Kidney capillary endothelial cell (primary cell): ENCODE measurements at regions not wholly inside any gene's neighbourhood (a gene's known extent, or its start where the extent isn't known, plus 50 kb on each side); places are given as distances from the start of the nearest gene placed in this dataset.

Experiments used
- DNase-seq: peaks from one replicate; pipeline ENCODE4 v3.0.0-alpha.2; 2018; ENCODE audit warnings: low spot score

DNA sequence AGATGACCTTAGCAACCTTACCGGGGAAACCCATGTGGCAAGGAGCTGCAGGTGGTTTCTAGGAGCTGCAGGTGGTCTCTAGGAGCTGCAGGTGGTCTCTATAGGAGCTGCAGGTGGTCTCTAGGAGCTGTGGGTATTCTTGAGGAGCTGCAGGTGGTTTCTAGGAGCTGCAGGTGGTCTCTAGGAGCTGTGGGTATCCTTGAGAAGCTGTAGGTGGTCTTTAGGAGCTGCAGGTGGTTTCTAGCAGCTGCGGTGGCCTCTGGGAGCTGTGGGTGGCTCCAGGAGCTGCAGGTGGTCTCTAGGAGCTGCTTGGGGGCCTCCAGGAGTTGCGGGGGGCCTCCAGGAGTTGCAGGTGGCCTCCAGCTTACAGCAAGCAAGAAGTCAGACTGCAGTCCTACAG is 997.5 kb downstream of the TBC1D22A start:
- no peak for DNase-seq

- DNase-seq, result no peak
Measured at GRCh38 chr22:47757741-47758140, 995.3 kb downstream of the TBC1D22A start.

DNA sequence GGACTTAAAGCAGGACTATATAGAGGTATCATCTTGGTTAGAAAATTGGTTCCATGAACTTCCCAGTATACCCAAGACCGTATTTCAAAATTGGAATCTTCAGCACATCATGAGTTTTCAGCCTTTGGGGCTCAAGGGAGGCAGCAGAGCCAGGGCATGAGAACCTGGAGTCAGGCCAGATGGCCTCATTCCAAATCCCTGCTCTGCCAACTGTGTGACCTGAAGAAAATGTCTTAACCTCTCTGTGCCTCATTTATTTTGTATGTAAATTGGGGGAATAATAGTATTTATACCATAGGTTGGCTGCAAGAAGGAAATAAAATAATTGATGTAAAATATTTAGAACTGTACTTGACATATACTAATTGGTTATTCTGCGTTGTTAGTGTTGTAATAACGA is 987.6 kb downstream of the TBC1D22A start:
- no peak for DNase-seq

GRCh38 chr22:47748957-47749356 is 986.5 kb downstream of the TBC1D22A start:
- DNase-seq, result no peak

- no peak for DNase-seq
Measured at GRCh38 chr22:47748271-47748670, 985.8 kb downstream of the TBC1D22A start.

DNA sequence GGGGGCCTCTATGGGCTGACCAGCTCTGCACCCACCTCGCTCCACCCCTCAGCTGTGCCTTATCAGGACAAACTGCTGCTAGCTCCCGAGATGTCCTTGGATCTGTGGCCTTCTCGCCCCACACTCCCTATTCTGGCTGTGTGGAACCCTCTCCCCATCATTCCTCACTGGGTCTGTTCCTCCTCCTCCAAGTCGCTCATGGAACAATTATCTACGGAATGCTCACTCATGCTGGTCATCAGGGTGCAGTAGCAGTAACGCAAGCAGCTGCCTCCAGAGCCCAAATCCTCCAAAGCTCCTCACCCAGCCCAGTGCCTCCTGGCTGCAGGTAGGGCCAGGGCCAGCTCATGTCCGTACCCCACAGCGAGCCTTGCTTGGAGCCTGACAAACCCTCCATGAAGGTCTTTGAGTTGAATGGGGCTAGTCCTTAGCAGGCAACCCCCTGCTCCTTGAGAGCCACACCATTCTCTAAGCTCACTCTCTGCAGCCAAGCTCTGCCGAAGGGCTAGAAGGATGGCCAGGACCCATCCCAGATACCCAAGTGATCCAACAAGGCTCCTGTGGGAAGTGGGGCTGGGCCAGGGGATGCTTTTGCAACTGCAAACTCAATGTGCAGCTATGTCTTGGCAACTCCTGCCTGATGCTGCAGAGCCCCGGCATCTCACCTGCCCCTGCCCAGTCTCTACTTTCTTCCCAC is 977.8 kb downstream of the TBC1D22A start:
- no peak for DNase-seq

DNA sequence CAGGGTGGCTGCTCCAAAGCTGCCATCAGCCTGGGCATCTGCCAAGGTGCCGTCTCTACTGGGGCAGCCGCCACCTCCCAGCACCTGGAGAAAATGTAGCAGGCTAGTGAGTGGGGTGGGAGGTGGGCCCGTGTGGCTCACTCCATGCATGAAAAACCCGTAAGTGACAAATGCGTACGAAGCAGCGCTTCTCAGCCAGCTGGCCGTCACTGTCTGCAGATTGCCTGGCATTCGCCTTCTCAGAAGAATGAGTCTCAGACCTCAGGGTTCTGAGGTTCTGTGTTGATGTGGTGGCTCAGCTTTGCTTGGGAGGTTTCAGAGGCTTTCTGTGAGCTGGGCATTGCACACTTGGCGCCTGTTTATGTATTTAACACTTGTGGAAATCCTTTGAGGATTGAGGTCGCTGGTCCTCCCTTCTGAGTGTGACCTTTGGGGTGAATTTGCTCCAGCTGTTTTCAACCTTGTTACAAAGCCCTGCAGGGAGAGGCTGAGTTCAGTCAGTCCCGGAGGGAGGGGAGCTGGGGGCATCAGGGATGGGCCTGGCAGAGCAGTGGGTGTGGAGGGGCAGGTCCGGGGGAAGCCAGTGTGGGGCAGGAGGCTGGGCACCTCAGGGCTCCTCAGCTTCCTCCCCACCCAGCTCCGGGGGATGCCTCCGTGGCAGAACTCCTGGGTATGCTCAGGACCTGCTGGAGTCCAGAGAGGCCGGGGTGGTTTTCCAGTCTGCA is 977.0 kb downstream of the TBC1D22A start:
- no peak for DNase-seq

DNA sequence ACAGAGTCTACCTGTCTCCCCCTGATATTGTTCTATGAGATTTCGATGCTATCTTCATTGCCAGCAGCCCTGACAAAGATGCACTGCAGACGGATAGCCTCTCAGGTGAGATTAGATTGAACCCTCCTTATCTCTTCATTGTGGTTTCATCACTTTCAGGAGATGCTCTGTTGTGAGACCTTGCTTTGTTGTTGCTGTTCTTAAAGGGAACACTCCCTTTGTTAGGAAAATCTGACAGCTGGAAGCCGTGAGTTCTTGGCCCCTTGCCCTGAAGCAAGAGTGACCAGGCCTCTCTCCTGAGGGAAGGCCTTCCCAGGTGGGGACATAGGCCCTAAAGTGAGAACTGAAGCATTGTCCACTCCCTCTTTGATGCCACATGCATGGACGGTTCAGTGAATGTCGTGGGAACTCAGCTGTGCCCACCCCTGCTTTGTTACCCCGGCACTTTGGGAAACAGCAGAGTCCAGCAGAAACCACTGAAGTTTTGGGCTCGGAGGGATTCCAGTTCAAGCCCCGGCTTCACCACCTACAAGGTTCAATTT is 976.1 kb downstream of the TBC1D22A start:
- DNase-seq, result no peak

- DNase-seq, result no peak
Measured at GRCh38 chr22:47736186-47737034, 974.0 kb downstream of the TBC1D22A start.

GRCh38 chr22:47734511-47734910 is 972.1 kb downstream of the TBC1D22A start:
- DNase-seq, result no peak

DNA sequence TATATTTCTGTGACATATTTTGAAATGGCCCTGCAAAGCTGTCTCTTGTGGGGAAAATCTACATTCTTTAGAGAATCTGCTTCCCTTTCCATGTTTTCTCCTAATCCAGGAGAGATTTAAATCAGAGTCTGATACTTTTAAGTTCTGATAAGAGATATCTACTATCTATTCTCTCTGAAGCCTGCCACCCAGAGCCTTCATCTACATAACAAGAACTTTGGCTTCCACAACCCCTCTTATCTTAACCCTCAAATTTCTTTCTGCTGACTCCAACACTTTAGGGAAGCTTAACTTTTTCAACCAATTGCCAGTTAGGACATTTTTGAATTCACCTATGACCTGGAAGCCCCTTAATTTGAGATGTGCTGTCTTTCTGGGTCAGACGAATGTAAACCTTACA is 965.2 kb downstream of the TBC1D22A start:
- DNase-seq, result no peak

DNA sequence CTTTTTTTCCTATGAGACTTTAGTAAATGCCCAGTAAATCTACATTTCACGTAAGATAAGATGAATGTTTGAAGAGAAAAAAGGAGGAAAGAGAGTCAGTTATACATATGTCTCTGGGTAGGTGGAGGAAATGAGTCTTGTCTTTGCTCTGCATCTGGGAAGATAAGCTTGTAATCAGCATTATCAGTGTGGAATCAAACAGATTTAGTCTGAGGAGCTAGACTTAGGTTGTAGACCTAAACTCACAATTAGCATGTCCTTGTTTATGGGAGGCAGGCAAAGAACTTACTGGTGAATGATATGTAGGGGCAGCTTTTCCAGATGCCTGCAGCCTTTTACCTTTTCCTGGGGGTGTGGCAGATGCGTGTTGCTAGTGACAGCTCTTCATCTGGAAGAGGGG is 962.3 kb downstream of the TBC1D22A start:
- DNase-seq, result no peak

DNA sequence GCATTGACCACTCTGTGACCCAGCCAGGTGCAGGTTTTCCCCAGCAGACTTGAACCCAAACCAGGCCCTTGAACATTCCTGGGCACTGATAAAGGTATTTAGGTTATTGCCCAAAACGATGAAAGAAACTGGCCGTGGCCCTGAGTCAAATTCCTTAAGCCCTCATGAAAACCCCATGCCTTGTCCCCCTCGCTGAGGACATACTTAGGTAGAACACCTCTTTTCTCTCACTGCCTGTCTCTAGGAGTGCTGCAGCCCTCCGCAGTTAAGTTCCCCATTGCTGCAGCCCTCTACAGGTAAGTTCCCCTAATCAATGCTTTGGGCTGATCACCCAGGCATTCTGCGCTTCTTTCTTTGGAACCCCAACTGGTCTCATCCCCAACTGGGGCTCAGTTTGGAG is 961.6 kb downstream of the TBC1D22A start:
- DNase-seq, result no peak

DNA sequence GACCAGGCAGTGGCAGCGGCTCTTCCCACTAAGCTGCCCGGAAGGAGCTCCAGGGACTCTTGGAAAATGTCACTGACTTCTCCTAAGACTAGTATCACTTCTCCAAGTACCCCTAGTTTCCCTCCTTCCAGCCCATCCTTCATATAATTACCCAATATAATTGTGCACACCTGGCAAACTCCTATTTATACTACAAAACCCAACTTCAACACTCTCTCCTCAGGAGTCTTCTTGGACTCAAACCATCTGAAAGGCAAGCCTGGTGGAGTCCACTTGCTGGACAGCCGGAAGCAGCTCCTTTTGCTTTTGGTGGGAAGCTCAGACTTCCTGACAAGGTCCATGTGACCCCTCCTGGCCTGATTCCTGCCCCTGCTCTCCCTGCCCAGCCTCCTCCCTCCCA is 955.9 kb downstream of the TBC1D22A start:
- no peak for DNase-seq

GRCh38 chr22:47716890-47717615 is 954.6 kb downstream of the TBC1D22A start:
- no peak for DNase-seq

GRCh38 chr22:47715866-47716578 is 953.6 kb downstream of the TBC1D22A start:
- DNase-seq, result no peak

DNA sequence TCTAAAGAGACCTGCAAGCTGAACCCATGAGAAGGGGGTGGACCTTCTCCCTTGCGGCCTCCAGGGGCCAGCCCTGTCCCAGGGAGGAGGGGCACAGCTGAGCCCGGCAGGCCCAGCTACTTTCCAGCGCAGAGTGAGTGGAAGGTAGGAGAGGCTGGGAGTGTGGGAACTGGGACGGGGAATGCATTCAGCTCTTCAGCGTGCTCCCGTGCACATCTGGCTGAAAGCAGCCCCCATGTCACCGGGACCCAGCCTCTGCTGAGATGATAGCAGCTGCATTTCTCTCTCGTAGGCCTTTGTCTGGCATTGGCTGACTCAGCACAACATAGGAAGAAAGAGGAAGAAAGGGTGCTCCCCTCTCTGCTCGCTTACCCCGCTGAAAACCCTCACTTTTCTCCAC is 951.5 kb downstream of the TBC1D22A start:
- no peak for DNase-seq

DNA sequence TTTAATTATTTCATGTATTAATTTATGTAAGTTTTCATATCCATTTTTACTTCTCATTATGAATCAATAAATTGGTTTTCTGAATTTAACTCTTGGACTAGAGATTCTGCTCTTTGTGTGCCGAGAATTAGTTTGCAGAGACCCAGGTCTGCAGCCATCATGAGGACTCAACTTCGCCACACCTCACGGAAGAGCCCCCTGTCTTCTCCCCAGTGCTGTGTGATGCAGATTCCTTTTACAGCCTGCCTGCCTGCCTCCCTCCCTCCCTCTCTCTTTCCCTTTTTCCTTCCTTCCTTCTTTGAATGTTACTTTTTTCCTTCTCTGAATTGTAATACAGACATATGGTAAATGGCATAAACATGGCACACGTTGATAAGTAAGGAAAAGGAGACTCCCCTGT is 947.7 kb downstream of the TBC1D22A start:
- DNase-seq, result no peak

GRCh38 chr22:47705350-47705749 is 942.9 kb downstream of the TBC1D22A start:
- no peak for DNase-seq

- no peak for DNase-seq
Measured at GRCh38 chr22:47698906-47699305, 936.5 kb downstream of the TBC1D22A start.

DNA sequence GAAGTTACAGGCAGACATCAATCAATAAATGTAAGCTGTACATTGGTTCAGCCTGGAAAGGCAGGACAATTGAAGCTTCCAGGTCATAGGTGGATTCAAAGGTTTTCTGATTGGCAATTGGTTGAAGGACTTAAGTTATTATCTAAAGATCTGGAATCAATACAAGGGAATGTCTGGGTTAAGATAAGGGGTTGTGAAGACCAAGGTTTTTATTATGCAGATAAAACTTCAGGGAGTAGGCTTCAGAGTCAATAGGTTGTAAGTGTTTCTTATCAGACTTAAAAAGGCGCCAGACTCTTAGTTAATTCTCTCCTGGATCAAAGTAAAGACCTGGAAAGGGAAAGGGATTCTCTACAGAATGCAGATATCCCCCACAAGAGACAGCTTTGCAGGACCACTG is 935.4 kb downstream of the TBC1D22A start:
- no peak for DNase-seq
